Epithelial cell of esophagus (primary cell): ENCODE measurements at regions not wholly inside any gene's neighbourhood (a gene's known extent, or its start where the extent isn't known, plus 50 kb on each side); places are given as distances from the start of the nearest gene placed in this dataset.

ENCODE experiments used
- DNase-seq: peaks from one replicate; pipeline ENCODE4 v3.0.0; 2010; ENCODE audit warnings: low read depth
- H3K4me3 ChIP-seq: 2 replicates; pipeline ENCODE4 v1.5.1; 2011; ENCODE audit warnings: mild to moderate bottlenecking, low read length, control low read depth
- CTCF ChIP-seq: IDR thresholded peaks from 2 replicates; pipeline ENCODE4 v1.5.1; 2011; ENCODE audit warnings: low read depth, mild to moderate bottlenecking, low read length, control low read depth, inconsistent platforms; ENCODE audit not compliant: insufficient read depth; ENCODE audit errors: missing control alignments

GRCh38 chr7:131219312-131220041 lies 108.2 kb upstream of the MKLN1 start:
- no peak overlapping the region for H3K4me3 ChIP-seq
- no peak for DNase-seq
- TF ChIP-seq CTCF: no peak

GRCh38 chr7:131221061-131221460 lies 106.6 kb upstream of the MKLN1 start:
- no peak for DNase-seq
- H3K4me3 ChIP-seq: no peak overlapping the region
- no peak for TF ChIP-seq CTCF

GRCh38 chr7:131222171-131222570 lies 105.5 kb upstream of the MKLN1 start:
- H3K4me3 ChIP-seq: no peak overlapping the region
- DNase-seq: no peak
- no peak for TF ChIP-seq CTCF

GRCh38 chr7:131223151-131223550 lies 104.5 kb upstream of the MKLN1 start:
- no peak for DNase-seq
- no peak for TF ChIP-seq CTCF
- no peak overlapping the region for H3K4me3 ChIP-seq

- no peak overlapping the region for H3K4me3 ChIP-seq
- TF ChIP-seq CTCF: no peak
Measured at GRCh38 chr7:131224996-131225395, 102.7 kb upstream of the MKLN1 start.

GRCh38 chr7:131225619-131226513 lies 101.8 kb upstream of the MKLN1 start:
- H3K4me3 ChIP-seq: no peak overlapping the region
- DNase-seq: no peak
- TF ChIP-seq CTCF: no peak

More at GRCh38 chr7:131224996-131225395, 102.7 kb upstream of the MKLN1 start:
- DNase-seq: no peak
